Immature natural killer cell (primary cell): ENCODE measurements at regions not wholly inside any gene's neighbourhood (a gene's known extent, or its start where the extent isn't known, plus 50 kb on each side); places are given as distances from the start of the nearest gene placed in this dataset.

Experiments used
- DNase-seq, 3 donors: peaks; one replicate each; pipeline ENCODE4 v3.0.0; 2022; ENCODE audit warnings: mixed read lengths in 1 of 3
- H3K27ac Mint-ChIP-seq, 6 donors: one replicate each; pipeline ENCODE4 v1.8.0; 2020; ENCODE audit warnings: mixed read lengths in 6 of 6, mild to moderate bottlenecking in 5 of 6, inconsistent platforms in 4 of 6, moderate library complexity in 3 of 6
- H3K27me3 Mint-ChIP-seq, 3 donors: one replicate each; pipeline ENCODE4 v1.8.0; 2020 to 2021; ENCODE audit warnings: low read depth in 3 of 3, mild to moderate bottlenecking in 3 of 3, mixed read lengths in 3 of 3, moderate library complexity in 3 of 3, inconsistent platforms in 1 of 3
- H3K36me3 Mint-ChIP-seq, 3 donors: one replicate each; pipeline ENCODE4 v1.8.0; 2020; ENCODE audit warnings: mixed read lengths in 3 of 3, inconsistent platforms in 2 of 3, mild to moderate bottlenecking in 2 of 3
- H3K4me1 Mint-ChIP-seq, 2 donors: one replicate each; pipeline ENCODE4 v1.8.0; 2020; ENCODE audit warnings: inconsistent platforms in 2 of 2, mild to moderate bottlenecking in 2 of 2, mixed read lengths in 2 of 2, moderate library complexity in 1 of 2
- H3K4me3 Mint-ChIP-seq, 5 donors: one replicate each; pipeline ENCODE4 v1.8.0; 2020; ENCODE audit warnings: mild to moderate bottlenecking in 5 of 5, mixed read lengths in 5 of 5, inconsistent platforms in 3 of 5, moderate library complexity in 3 of 5
- H3K9me3 Mint-ChIP-seq, 6 donors: one replicate each; pipeline ENCODE4 v1.8.0; 2020; ENCODE audit warnings: mild to moderate bottlenecking in 6 of 6, mixed read lengths in 6 of 6, inconsistent platforms in 4 of 6, moderate library complexity in 3 of 6

- no peaks in the 10 kb centered on the region for H3K4me1 Mint-ChIP-seq
- DNase-seq = no peak
- H3K9me3 Mint-ChIP-seq = peaks cover 3 to 12% (median 8%) of the 10 kb centered on the region in 6 donors
- H3K27me3 Mint-ChIP-seq = no peaks in the 10 kb centered on the region
- no peaks in the 10 kb centered on the region for H3K36me3 Mint-ChIP-seq
- no peak overlapping the region for H3K4me3 Mint-ChIP-seq
- no peak overlapping the region for H3K27ac Mint-ChIP-seq
Measured at GRCh38 chr4:164192844-164193243, 561.1 kb upstream of the SMIM31 start.

GRCh38 chr4:164193676-164194075 is 560.3 kb upstream of the SMIM31 start:
- Mint-ChIP-seq H3K9me3 (peaks cover 2 to 10% (median 5%) of the 10 kb centered on the region in 6 donors), H3K27ac (no peak overlapping the region), H3K36me3 (no peaks in the 10 kb centered on the region), H3K27me3 (no peaks in the 10 kb centered on the region), H3K4me1 (no peaks in the 10 kb centered on the region), H3K4me3 (no peak overlapping the region)
- no peak for DNase-seq

GRCh38 chr4:164197556-164197955 is 556.4 kb upstream of the SMIM31 start:
- Mint-ChIP-seq H3K9me3 (peaks cover 2 to 10% (median 6%) of the 10 kb centered on the region in 6 donors), H3K4me1 (no peaks in the 10 kb centered on the region), H3K27ac (no peak overlapping the region), H3K4me3 (no peak overlapping the region), H3K36me3 (no peaks in the 10 kb centered on the region), H3K27me3 (no peaks in the 10 kb centered on the region)
- DNase-seq = no peak

- H3K4me3 Mint-ChIP-seq = no peak overlapping the region
- no peaks in the 10 kb centered on the region for H3K36me3 Mint-ChIP-seq
- no peak overlapping the region for H3K27ac Mint-ChIP-seq
- H3K4me1 Mint-ChIP-seq = no peaks in the 10 kb centered on the region
- no peaks in the 10 kb centered on the region for H3K27me3 Mint-ChIP-seq
- H3K9me3 Mint-ChIP-seq = peaks cover 2 to 13% (median 5%) of the 10 kb centered on the region in 6 donors
- DNase-seq = no peak
Measured at GRCh38 chr4:164203476-164203875, 550.5 kb upstream of the SMIM31 start.

- no peaks in the 10 kb centered on the region for H3K4me1 Mint-ChIP-seq
Measured at GRCh38 chr4:164204434-164204833, 549.5 kb upstream of the SMIM31 start.

GRCh38 chr4:164207460-164207859 is 546.5 kb upstream of the SMIM31 start:
- peaks cover 0 to 9% (median 4%) of the 10 kb centered on the region in 6 donors for H3K9me3 Mint-ChIP-seq

More at GRCh38 chr4:164204434-164204833, 549.5 kb upstream of the SMIM31 start:
- no peak overlapping the region for H3K4me3 Mint-ChIP-seq
- H3K27ac Mint-ChIP-seq = no peak overlapping the region
- DNase-seq = no peak
- no peaks in the 10 kb centered on the region for H3K27me3 Mint-ChIP-seq
- H3K9me3 Mint-ChIP-seq = peaks cover 2 to 13% (median 7%) of the 10 kb centered on the region in 6 donors
- H3K36me3 Mint-ChIP-seq = no peaks in the 10 kb centered on the region

GRCh38 chr4:164210377-164210776 is 543.6 kb upstream of the SMIM31 start:
- H3K36me3 Mint-ChIP-seq = no peaks in the 10 kb centered on the region
- no peak for DNase-seq
- no peak overlapping the region for H3K4me3 Mint-ChIP-seq
- H3K4me1 Mint-ChIP-seq = no peaks in the 10 kb centered on the region
- no peak overlapping the region for H3K27ac Mint-ChIP-seq
- peaks cover 0 to 2% (median 1%) of the 10 kb centered on the region in 3 donors for H3K27me3 Mint-ChIP-seq
- H3K9me3 Mint-ChIP-seq = peaks cover 0 to 9% (median 3%) of the 10 kb centered on the region in 6 donors

More at GRCh38 chr4:164207460-164207859, 546.5 kb upstream of the SMIM31 start:
- no peak for DNase-seq
- Mint-ChIP-seq H3K27ac (no peak overlapping the region), H3K4me3 (no peak overlapping the region), H3K36me3 (no peaks in the 10 kb centered on the region), H3K4me1 (no peaks in the 10 kb centered on the region), H3K27me3 (peaks cover 0 to 2% (median 1%) of the 10 kb centered on the region in 3 donors)

GRCh38 chr4:164212134-164212533 is 541.8 kb upstream of the SMIM31 start:
- peaks cover 0 to 2% (median 1%) of the 10 kb centered on the region in 3 donors for H3K27me3 Mint-ChIP-seq
- peaks cover 0 to 8% (median 5%) of the 10 kb centered on the region in 6 donors for H3K9me3 Mint-ChIP-seq
- H3K27ac Mint-ChIP-seq = no peak overlapping the region
- H3K4me1 Mint-ChIP-seq = no peaks in the 10 kb centered on the region
- H3K4me3 Mint-ChIP-seq = no peak overlapping the region
- no peaks in the 10 kb centered on the region for H3K36me3 Mint-ChIP-seq
- DNase-seq = no peak

- no peak overlapping the region for H3K4me3 Mint-ChIP-seq
- H3K27ac Mint-ChIP-seq = no peak overlapping the region
- no peaks in the 10 kb centered on the region for H3K36me3 Mint-ChIP-seq
- no peak for DNase-seq
- peaks cover 0 to 2% (median 1%) of the 10 kb centered on the region in 3 donors for H3K27me3 Mint-ChIP-seq
- no peaks in the 10 kb centered on the region for H3K4me1 Mint-ChIP-seq
- H3K9me3 Mint-ChIP-seq = peaks cover 0 to 8% (median 3%) of the 10 kb centered on the region in 6 donors
Measured at GRCh38 chr4:164212714-164213113, 541.2 kb upstream of the SMIM31 start.

GRCh38 chr4:164215113-164215741 is 538.7 kb upstream of the SMIM31 start:
- H3K27ac Mint-ChIP-seq = no peak overlapping the region
- peaks cover 0 to 2% (median 0%) of the 10 kb centered on the region in 3 donors for H3K27me3 Mint-ChIP-seq
- H3K36me3 Mint-ChIP-seq = no peaks in the 10 kb centered on the region
- H3K9me3 Mint-ChIP-seq = peaks cover 0 to 8% (median 2%) of the 10 kb centered on the region in 6 donors
- DNase-seq = no peak
- H3K4me1 Mint-ChIP-seq = no peaks in the 10 kb centered on the region
- H3K4me3 Mint-ChIP-seq = no peak overlapping the region

GRCh38 chr4:164221631-164222030 is 532.3 kb upstream of the SMIM31 start:
- Mint-ChIP-seq H3K4me3 (no peak overlapping the region), H3K9me3 (peaks cover 0 to 9% (median 3%) of the 10 kb centered on the region in 6 donors), H3K27me3 (peaks cover 0 to 1% (median 0%) of the 10 kb centered on the region in 3 donors), H3K27ac (no peak overlapping the region), H3K36me3 (no peaks in the 10 kb centered on the region), H3K4me1 (no peaks in the 10 kb centered on the region)
- DNase-seq = no peak

- H3K9me3 Mint-ChIP-seq = peaks cover 0 to 9% (median 7%) of the 10 kb centered on the region in 6 donors
- no peak for DNase-seq
- peaks cover 0 to 3% (median 0%) of the 10 kb centered on the region in 3 donors for H3K36me3 Mint-ChIP-seq
- no peaks in the 10 kb centered on the region for H3K27me3 Mint-ChIP-seq
- H3K27ac Mint-ChIP-seq = no peak overlapping the region
- no peaks in the 10 kb centered on the region for H3K4me1 Mint-ChIP-seq
- no peak overlapping the region for H3K4me3 Mint-ChIP-seq
Measured at GRCh38 chr4:164224871-164225270, 529.1 kb upstream of the SMIM31 start.

- H3K4me1 Mint-ChIP-seq = no peaks in the 10 kb centered on the region
Measured at GRCh38 chr4:164229255-164229654, 524.7 kb upstream of the SMIM31 start.

GRCh38 chr4:164239433-164239832 is 514.5 kb upstream of the SMIM31 start:
- DNase-seq = no peak
- Mint-ChIP-seq H3K9me3 (peaks cover 3 to 18% (median 6%) of the 10 kb centered on the region in 6 donors), H3K4me1 (no peaks in the 10 kb centered on the region), H3K4me3 (no peak overlapping the region), H3K36me3 (no peaks in the 10 kb centered on the region), H3K27ac (no peak overlapping the region), H3K27me3 (peaks cover 0 to 2% (median 0%) of the 10 kb centered on the region in 3 donors)

More at GRCh38 chr4:164229255-164229654, 524.7 kb upstream of the SMIM31 start:
- no peaks in the 10 kb centered on the region for H3K27me3 Mint-ChIP-seq
- peaks cover 0 to 18% (median 5%) of the 10 kb centered on the region in 6 donors for H3K9me3 Mint-ChIP-seq
- H3K4me3 Mint-ChIP-seq = no peak overlapping the region
- H3K36me3 Mint-ChIP-seq = peaks cover 0 to 6% (median 0%) of the 10 kb centered on the region in 3 donors
- no peak overlapping the region for H3K27ac Mint-ChIP-seq
- DNase-seq = no peak

- Mint-ChIP-seq H3K4me1 (no peaks in the 10 kb centered on the region), H3K9me3 (peaks cover 3 to 18% (median 6%) of the 10 kb centered on the region in 6 donors), H3K4me3 (no peak overlapping the region), H3K27ac (no peak overlapping the region), H3K27me3 (peaks cover 0 to 2% (median 0%) of the 10 kb centered on the region in 3 donors), H3K36me3 (no peaks in the 10 kb centered on the region)
- no peak for DNase-seq
Measured at GRCh38 chr4:164239976-164240375, 514.0 kb upstream of the SMIM31 start.
